GM12891 (cell line): ENCODE measurements at regions not wholly inside any gene's neighbourhood (a gene's known extent, or its start where the extent isn't known, plus 50 kb on each side); places are given as distances from the start of the nearest gene placed in this dataset.

Experiments used
- POU2F2 ChIP-seq: IDR thresholded peaks from 2 replicates; pipeline ENCODE4 v1.6.1; 2011; ENCODE audit warnings: low read depth, mild to moderate bottlenecking, control low read depth, low read length, moderate library complexity
- TAF1 ChIP-seq: IDR thresholded peaks from 2 replicates; pipeline ENCODE4 v1.6.1; 2011; ENCODE audit warnings: low read depth, low read length, control low read depth

GRCh38 chr4:165711912-165712311 is 161.1 kb upstream of the TLL1 start:
- TF ChIP-seq POU2F2 (no peak), TAF1 (no peak)
